CD8-positive, alpha-beta memory T cell (primary cell): ENCODE measurements at regions not wholly inside any gene's neighbourhood (a gene's known extent, or its start where the extent isn't known, plus 50 kb on each side); places are given as distances from the start of the nearest gene placed in this dataset.
A peak's percentile ranks its signal among the peaks of the same experiment; 100 is the strongest.
"Not testable (repeated sequence)": the region's sequence is repeated elsewhere in the genome, so short reads cannot be mapped to it uniquely, and the experiment has no call there.

Experiments used
- CTCF ChIA-PET: fragments of 350-600 bp; sonication (Branson Sonifier 250); formaldehyde crosslinking; loops from one replicate; lab custom pipeline; 2021; ENCODE audit warnings: antibody characterized with exemption; lab: Charles Lee
- POLR2A ChIA-PET: fragments of 350-600 bp; sonication (Branson Sonifier 250); formaldehyde crosslinking; loops from one replicate; lab custom pipeline; 2021; ENCODE audit warnings: antibody characterized with exemption; lab: Charles Lee
- DNase-seq, 5 donors: peaks; one replicate each; pipeline versions ENCODE4 v3.0.0 to v3.0.0-alpha.2; 2020 to 2022; ENCODE audit warnings: mixed read lengths in 1 of 5
- H3K27ac ChIP-seq: one replicate; pipeline ENCODE4 v1.7.0; 2013; ENCODE audit warnings: low read depth, mild to moderate bottlenecking, low read length, moderate library complexity
- H3K27me3 ChIP-seq: 2 replicates; pipeline ENCODE4 v1.7.0; 2013; ENCODE audit warnings: low read length, mild to moderate bottlenecking; ENCODE audit not compliant: insufficient read depth, poor library complexity, severe bottlenecking
- H3K36me3 ChIP-seq: 2 replicates; pipeline ENCODE4 v1.7.0; 2013; ENCODE audit warnings: mild to moderate bottlenecking, low read length, moderate library complexity; ENCODE audit not compliant: insufficient read depth
- H3K4me1 ChIP-seq: 2 replicates; pipeline ENCODE4 v1.7.0; 2013; ENCODE audit warnings: mild to moderate bottlenecking, low read length, moderate library complexity; ENCODE audit not compliant: insufficient read depth
- H3K4me3 ChIP-seq: 2 replicates; pipeline ENCODE4 v1.7.0; 2013; ENCODE audit warnings: mild to moderate bottlenecking, low read length
- H3K9me3 ChIP-seq: 2 replicates; pipeline ENCODE4 v1.7.0; 2013; ENCODE audit warnings: mild to moderate bottlenecking, low read length
- H3K27ac Mint-ChIP-seq, 8 donors: one replicate each; pipeline ENCODE4 v1.8.0; 2020 to 2021; ENCODE audit warnings: mixed read lengths in 8 of 8, mild to moderate bottlenecking in 6 of 8, inconsistent platforms in 3 of 8, moderate library complexity in 3 of 8
- H3K27me3 Mint-ChIP-seq, 2 donors: one replicate each; pipeline ENCODE4 v1.8.0; 2020 to 2021; ENCODE audit warnings: mixed read lengths in 2 of 2, mild to moderate bottlenecking in 1 of 2, moderate library complexity in 1 of 2
- H3K36me3 Mint-ChIP-seq, 3 donors: one replicate each; pipeline ENCODE4 v1.8.0; 2020 to 2021; ENCODE audit warnings: mixed read lengths in 3 of 3, inconsistent platforms in 1 of 3, mild to moderate bottlenecking in 1 of 3
- H3K4me1 Mint-ChIP-seq, 3 donors: one replicate each; pipeline ENCODE4 v1.8.0; 2020 to 2021; ENCODE audit warnings: mixed read lengths in 3 of 3, inconsistent platforms in 1 of 3, mild to moderate bottlenecking in 1 of 3
- H3K4me3 Mint-ChIP-seq, 7 donors: one replicate each; pipeline ENCODE4 v1.8.0; 2020 to 2021; ENCODE audit warnings: mixed read lengths in 7 of 7, mild to moderate bottlenecking in 6 of 7, moderate library complexity in 4 of 7, inconsistent platforms in 2 of 7
- H3K9me3 Mint-ChIP-seq, 5 donors: one replicate each; pipeline ENCODE4 v1.8.0; 2020 to 2022; ENCODE audit warnings: mixed read lengths in 5 of 5, mild to moderate bottlenecking in 3 of 5, moderate library complexity in 2 of 5, inconsistent platforms in 1 of 5

- POLR2A ChIA-PET, H3K4me1 ChIP-seq, H3K9me3 Mint-ChIP-seq, H3K36me3 Mint-ChIP-seq, H3K27me3 Mint-ChIP-seq, CTCF ChIA-PET, H3K27me3 ChIP-seq, H3K36me3 ChIP-seq, DNase-seq, H3K4me3 ChIP-seq, H3K9me3 ChIP-seq, H3K27ac ChIP-seq: not testable (repeated sequence)
- Mint-ChIP-seq H3K4me1 (peaks cover 9 to 17% (median 16%) of the 10 kb centered on the region in 3 donors), H3K4me3 (peak overlapping the region; percentile 25 to 67 (median 48)), H3K27ac (peak overlapping the region; percentile 81 to 94 (median 90))
These were observed 186.2 kb upstream of the NOTCH2NLA start for GRCh38 chr1:146415017-146415416.

DNA sequence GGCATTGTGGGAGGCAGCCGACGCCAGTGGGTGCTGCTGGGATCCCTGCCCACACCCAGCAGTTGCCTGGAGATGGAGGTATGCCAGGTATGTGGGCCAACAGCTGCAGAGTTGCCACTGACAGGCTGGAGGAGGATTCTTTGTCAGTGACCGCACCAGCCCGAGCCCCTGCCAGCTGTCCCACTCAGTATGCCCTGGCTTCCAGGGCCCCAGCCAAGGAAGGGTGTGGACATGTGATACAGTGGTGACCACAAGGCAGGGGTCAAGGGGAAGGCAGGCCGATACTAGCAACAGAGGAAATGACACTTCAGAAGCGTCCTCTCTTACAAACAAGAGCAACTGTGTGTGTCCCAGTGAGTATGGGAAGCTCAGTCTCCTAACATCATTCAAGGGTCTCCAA, 185.1 kb upstream of the NOTCH2NLA start:
- DNase-seq, H3K27me3 Mint-ChIP-seq, H3K36me3 ChIP-seq, H3K36me3 Mint-ChIP-seq, H3K4me1 ChIP-seq, CTCF ChIA-PET, POLR2A ChIA-PET, H3K27ac ChIP-seq, H3K9me3 Mint-ChIP-seq, H3K27me3 ChIP-seq, H3K9me3 ChIP-seq, H3K4me3 ChIP-seq: not testable (repeated sequence)
- peak overlapping the region in 6 of 7 donors; percentile 36 to 77 (median 66) for H3K4me3 Mint-ChIP-seq
- H3K4me1 Mint-ChIP-seq, result peaks cover 11 to 20% (median 20%) of the 10 kb centered on the region in 3 donors
- H3K27ac Mint-ChIP-seq, result peak overlapping the region in 5 of 8 donors; percentile 57 to 92 (median 73)

DNA sequence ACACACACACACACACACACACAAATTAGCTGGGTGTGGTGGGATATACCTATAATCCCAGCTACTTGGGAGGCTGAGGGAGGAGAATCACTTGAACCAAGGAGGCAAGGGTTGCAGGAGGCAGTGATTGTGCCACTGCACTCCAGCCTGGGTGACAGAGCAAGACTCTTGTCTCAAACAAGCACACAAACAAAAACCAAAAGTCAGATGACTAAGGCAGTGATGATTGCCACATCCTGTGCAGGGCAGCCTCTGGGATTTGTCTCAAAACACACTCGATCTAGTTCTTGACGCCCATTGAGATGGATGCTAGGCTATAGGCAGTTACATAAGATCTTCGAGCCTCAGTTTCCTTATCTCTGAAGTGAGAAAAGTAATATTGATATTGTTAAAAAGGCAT, 183.1 kb upstream of the NOTCH2NLA start:
- not testable (repeated sequence) for H3K9me3 Mint-ChIP-seq
- H3K4me3 Mint-ChIP-seq, result peak overlapping the region; percentile 63 to 91 (median 76)

DNA sequence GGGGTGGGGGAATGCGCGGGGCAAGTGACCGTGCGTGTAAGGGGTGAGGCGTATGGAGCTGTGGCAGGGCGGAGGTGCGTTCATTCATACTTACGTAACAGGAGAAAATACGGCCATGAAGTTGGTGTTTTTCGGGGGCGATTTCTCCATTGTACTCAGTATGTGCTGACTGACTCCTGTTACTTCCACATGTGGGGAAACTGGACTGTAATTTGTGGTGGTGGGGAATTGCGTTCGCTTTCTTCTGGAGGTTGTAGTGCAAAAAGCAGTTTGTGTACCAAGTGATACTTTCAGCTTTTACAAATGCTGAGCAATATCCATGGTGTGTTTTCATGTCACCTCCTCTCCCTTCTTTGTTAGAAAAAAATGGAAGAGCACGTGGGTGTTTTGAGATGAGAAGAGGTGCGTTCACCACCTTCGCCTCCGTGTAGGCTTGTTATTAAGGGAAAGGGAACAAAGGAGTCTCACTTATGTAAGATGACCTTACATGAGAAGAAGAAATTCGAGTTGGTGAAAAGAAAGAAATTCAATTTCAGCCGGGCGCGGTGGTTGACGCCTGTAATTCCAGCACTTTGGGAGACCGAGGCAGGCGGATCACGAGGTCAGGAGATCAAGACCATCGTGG, 181.1 kb upstream of the NOTCH2NLA start:
- not testable (repeated sequence) for H3K27me3 Mint-ChIP-seq, H3K36me3 Mint-ChIP-seq
- H3K27ac ChIP-seq, result peak overlapping the region; percentile 59

More for the DNA sequence above, 183.1 kb upstream of the NOTCH2NLA start:
- H3K36me3 Mint-ChIP-seq, H3K27me3 Mint-ChIP-seq, H3K4me1 ChIP-seq, H3K4me3 ChIP-seq, H3K36me3 ChIP-seq, H3K27ac ChIP-seq, H3K27me3 ChIP-seq, H3K9me3 ChIP-seq, CTCF ChIA-PET, POLR2A ChIA-PET: not testable (repeated sequence)
- peak overlapping the region; percentile 79 to 99 (median 93) for H3K27ac Mint-ChIP-seq
- DNase-seq, result peak in 4 of 5 donors; percentile 23 to 76 (median 68)
- H3K4me1 Mint-ChIP-seq, result peaks cover 11 to 20% (median 20%) of the 10 kb centered on the region in 3 donors

DNA sequence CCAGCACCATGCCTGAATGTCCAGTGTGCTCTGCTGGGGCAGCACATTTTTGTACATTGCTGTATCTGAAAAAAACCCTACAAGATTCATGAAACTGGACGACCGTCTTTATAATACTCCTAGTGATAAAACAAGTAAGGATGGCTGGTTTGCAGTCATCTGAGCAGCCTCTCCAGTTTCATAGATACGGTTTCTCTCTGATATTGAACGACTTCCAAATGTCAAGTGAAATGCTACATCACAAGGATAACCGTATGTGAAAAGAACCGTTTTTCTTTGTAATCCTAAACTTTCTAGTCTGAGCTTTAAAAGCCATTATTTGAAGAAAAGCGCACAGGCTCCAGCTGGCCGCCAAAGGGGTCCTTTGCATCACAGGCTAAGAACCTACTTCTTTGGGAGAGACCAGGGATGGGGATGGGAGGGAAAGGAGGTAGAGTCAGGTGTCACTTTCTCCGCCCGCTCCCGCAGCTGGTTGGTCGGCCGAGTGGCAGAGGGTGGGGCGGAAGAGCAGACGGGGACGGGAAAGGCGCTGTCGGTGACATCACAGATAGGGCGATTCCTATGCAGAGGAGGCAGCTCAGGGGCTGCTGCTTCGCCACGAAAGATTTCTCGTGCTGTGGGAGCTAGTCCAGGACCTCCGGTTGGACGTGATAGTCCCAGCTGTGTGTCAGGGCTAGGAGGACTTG, 180.4 kb upstream of the NOTCH2NLA start:
- H3K36me3 Mint-ChIP-seq, H3K36me3 ChIP-seq, H3K4me3 ChIP-seq, CTCF ChIA-PET, H3K27me3 Mint-ChIP-seq, H3K9me3 Mint-ChIP-seq, H3K27ac ChIP-seq, POLR2A ChIA-PET, H3K9me3 ChIP-seq, H3K4me1 ChIP-seq, DNase-seq, H3K27me3 ChIP-seq: not testable (repeated sequence)
- Mint-ChIP-seq H3K4me1 (peaks cover 6 to 14% (median 13%) of the 10 kb centered on the region in 3 donors), H3K4me3 (peak overlapping the region in 4 of 7 donors; percentile 72 to 91 (median 82)), H3K27ac (peak overlapping the region in 4 of 8 donors; percentile 26 to 98 (median 96))

More for the DNA sequence above, 181.1 kb upstream of the NOTCH2NLA start:
- Mint-ChIP-seq H3K27ac (peak overlapping the region; percentile 80 to 98 (median 90)), H3K4me1 (peaks cover 6 to 14% (median 13%) of the 10 kb centered on the region in 3 donors), H3K4me3 (peak overlapping the region; percentile 47 to 91 (median 77))
- DNase-seq, result peak in 4 of 5 donors; percentile 18 to 55 (median 52)
- H3K36me3 ChIP-seq, CTCF ChIA-PET, H3K27me3 ChIP-seq, H3K9me3 ChIP-seq, H3K4me1 ChIP-seq, POLR2A ChIA-PET, H3K9me3 Mint-ChIP-seq, H3K4me3 ChIP-seq: not testable (repeated sequence)

DNA sequence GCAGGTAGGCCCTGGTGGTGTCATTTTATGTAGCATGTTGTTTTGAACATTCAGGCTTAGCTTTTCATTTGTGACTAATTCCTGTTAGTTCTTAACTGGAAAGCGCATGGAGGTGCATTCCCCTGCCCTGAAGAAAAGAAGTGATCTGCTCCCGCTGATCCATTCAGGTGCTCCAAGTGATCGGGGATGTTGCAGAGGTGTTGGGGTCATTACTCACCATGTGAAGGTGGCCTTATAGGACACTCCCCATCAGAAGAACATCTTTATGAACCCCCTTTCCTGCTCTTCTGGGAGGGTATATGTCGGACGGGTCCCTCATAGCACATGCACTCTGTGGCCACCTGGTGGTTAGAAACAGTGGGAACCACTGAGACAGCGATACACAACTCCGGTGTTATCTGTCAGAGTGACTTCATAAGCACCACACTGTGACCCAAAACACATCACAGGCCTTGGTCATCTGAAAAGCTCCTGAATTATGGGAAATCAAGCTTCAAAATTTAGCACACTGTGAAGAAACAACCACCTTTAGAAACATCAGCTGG, 172.5 kb upstream of the NOTCH2NLA start:
- H3K27ac ChIP-seq, H3K27me3 Mint-ChIP-seq, H3K9me3 Mint-ChIP-seq, H3K27me3 ChIP-seq, POLR2A ChIA-PET, CTCF ChIA-PET, H3K4me3 ChIP-seq, H3K9me3 ChIP-seq, H3K36me3 Mint-ChIP-seq, H3K36me3 ChIP-seq: not testable (repeated sequence)
- DNase-seq, result peak in 4 of 5 donors; percentile 4 to 54 (median 44)
- Mint-ChIP-seq H3K4me1 (peaks cover 23 to 32% (median 28%) of the 10 kb centered on the region in 3 donors), H3K4me3 (peak overlapping the region in 6 of 7 donors; percentile 52 to 75 (median 66)), H3K27ac (peak overlapping the region; percentile 85 to 96 (median 90))
- peaks cover 24% of the 10 kb centered on the region for H3K4me1 ChIP-seq

GRCh38 chr1:146400173-146401121, 171.6 kb upstream of the NOTCH2NLA start:
- H3K4me1 ChIP-seq, result peaks cover 24% of the 10 kb centered on the region
- Mint-ChIP-seq H3K4me3 (peak overlapping the region; percentile 15 to 75 (median 54)), H3K27ac (peak overlapping the region; percentile 85 to 96 (median 92)), H3K4me1 (peaks cover 23 to 32% (median 28%) of the 10 kb centered on the region in 3 donors)
- H3K27me3 Mint-ChIP-seq, H3K4me3 ChIP-seq, H3K27ac ChIP-seq, CTCF ChIA-PET, POLR2A ChIA-PET, H3K36me3 Mint-ChIP-seq, H3K9me3 Mint-ChIP-seq, H3K27me3 ChIP-seq, DNase-seq, H3K36me3 ChIP-seq, H3K9me3 ChIP-seq: not testable (repeated sequence)
